Activated T-helper 1 cell treated with Interleukin-2 at 50 U/mL for 16 hours (primary cell): ENCODE measurements at regions not wholly inside any gene's neighbourhood (a gene's known extent, or its start where the extent isn't known, plus 50 kb on each side); places are given as distances from the start of the nearest gene placed in this dataset.
"Not testable (repeated sequence)": the region's sequence is repeated elsewhere in the genome, so short reads cannot be mapped to it uniquely, and the experiment has no call there.

Experiments
- DNase-seq: peaks from one replicate; pipeline ENCODE4 v3.0.0-alpha.2; 2020; ENCODE audit warnings: low read depth

DNA sequence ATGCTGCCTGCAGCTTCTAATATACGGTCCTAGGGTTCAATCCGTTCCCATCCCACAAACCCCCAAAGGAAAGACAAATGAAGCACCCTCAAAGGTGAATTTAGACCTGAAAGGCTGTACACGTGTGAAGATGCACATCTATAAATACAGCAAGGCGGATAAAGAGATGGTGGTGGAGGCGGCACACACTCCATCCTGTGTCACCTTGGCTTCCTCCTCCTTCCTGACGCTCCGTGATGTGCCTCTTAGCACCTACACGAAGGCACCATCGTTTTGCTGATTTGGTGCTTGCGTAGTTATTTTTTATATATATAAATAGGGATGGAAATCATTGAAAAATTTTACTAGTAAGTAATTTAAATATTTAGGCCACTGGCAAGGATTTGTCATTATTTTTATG lies 359.4 kb downstream of the NPHP4 start:
- DNase-seq = no peak

DNA sequence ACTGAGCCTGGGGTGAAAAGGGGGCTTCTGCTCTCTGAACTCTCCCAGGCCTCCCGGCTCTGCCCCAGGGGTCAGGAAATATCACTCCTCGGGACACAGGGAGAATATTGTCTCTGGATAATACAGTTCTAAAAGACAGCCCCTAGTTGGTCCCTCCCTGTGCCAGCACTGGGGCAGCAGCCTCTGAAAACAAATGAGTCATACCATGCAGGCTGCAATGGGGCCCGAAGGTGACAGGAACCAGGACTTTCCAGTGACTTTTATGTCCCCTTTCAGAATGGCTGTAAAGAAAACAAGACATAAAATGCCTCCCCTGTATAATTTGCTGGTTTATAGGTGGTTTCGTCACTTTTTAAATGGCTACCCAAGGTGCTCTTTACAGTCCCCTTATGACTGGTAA lies 360.0 kb downstream of the NPHP4 start:
- DNase-seq = no peak

DNA sequence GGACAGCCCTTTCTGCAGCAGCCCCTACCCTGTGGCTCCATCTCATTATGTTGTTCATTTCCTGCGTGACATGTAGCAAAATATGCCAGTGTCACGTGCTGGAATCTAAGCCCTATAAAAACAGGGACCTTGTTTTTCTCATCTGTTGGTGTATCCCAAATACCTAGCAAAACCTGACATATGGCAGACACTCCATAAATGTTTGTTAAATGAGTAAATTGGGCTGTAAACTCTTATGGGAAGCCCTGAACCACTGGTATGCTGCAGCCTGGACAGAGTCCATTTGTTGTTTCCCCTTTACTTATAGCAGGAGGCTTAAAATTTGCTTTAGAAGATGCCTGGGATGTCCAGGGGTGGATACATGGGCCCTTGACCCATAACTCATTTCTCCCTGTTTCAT lies 363.8 kb downstream of the NPHP4 start:
- no peak for DNase-seq

DNA sequence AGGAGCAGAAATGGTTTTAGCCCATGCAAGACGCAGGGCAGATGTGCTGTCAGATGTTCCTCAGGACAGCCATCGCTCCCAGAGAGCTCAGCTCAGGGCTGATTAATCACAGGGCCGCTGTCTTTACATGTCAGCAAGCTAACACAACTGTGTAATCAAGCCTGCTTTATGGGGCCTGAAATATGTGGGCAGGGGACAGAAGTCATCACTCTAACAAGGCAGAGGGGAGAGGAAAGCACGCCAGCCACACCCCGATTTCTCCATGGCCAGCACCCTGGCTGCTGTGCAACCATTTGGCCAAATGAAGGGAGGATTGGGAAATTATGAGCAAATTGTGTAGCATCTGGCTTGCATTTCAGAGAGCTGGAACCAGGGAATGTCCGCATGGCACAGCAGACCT lies 368.8 kb downstream of the NPHP4 start:
- no peak for DNase-seq

DNA sequence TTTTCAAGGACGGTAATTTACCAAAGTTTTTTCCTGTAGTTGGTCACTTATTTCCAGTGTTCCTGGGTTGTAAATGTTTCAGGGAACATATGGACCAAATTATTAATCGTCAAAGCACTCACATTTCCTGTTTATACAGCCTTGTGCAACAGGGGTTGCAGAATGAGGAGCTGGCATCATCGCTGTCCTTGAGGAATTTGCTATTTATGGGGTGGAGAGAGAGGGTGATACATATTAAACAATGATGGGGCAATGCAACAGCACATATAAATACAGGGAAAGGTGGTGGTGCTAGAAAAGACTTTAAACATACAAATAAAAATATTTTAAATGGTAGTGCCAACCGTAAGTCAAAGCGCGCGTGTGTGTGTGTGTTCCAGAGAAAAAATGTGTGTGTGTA lies 369.8 kb downstream of the NPHP4 start:
- DNase-seq = no peak

DNA sequence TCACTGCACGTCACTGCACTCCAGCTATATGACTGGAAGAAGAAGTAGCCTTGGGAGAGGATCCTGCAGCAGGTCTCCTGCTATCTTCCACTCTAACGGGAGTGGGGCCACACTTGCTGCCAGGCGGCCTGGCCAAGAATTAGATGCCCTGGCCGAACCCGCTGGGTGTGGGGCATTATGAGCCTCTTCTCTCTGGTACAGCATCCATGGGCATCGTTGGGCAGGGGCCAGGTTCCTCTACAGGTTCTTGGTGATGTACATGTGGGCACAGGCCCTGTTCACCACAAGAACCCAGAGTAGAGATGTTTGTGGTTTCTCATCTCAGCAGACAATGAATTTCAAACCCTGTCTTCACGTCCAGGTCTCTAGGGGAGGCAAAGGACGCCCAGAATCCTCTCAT lies 370.5 kb downstream of the NPHP4 start:
- DNase-seq = no peak

DNA sequence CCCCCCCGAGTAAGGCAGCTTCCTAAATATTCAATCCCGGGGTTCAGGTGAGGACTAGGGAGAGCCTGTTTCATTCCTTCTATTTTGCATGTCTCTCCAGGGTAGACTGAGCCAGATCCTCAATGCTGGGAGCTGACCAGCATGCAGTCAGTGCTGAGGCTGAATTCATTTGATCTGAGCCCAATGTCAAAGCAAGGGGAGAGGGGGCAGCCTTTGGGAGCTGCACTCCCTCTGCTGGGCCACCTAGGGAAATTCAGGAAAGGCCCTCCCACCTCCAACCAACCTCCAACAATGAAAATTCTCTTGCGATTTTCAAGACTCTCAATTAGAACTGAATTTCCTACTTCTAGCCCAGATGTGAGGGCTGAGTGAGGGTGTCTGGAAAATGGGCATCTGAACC lies 371.2 kb downstream of the NPHP4 start:
- DNase-seq = no peak

DNA sequence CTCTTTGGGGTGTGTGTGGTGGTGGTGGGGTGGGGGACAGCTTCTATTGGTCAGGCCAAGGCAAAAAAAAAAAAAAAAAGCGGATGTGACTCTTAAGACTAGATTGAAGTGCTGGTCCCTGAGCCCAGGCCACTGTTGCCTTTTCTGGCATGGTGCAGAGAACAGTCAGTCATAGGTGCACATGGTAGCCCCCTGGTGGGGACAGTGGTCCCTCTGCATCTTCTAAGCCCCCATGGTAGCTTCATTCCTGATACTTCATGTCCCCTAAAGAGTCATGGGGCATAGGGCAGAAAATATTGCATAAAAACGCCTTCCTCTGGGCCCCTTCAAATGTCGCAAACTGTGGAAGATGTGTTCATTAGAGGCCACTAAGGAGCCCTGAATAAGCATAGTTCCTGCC lies 371.8 kb downstream of the NPHP4 start:
- no peak for DNase-seq

DNA sequence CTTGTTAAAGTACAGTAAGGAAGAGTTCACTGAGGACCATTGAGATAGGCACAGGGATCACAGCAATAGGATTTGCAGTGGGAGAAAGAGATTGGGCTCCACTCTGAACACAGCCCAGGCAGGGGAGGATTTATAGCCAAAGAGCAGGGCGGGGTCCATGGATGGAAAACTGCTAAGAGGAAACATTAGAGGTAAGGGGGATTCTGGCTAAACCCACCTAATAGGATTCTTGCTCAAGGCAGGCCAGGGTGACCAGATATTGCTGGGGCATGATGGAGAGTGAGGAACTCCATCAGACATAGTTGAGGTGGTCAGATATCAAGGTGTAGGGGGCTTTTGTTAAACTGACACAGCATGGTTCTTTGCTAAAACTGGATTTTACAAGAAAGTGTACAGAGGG lies 372.8 kb downstream of the NPHP4 start:
- no peak for DNase-seq

DNA sequence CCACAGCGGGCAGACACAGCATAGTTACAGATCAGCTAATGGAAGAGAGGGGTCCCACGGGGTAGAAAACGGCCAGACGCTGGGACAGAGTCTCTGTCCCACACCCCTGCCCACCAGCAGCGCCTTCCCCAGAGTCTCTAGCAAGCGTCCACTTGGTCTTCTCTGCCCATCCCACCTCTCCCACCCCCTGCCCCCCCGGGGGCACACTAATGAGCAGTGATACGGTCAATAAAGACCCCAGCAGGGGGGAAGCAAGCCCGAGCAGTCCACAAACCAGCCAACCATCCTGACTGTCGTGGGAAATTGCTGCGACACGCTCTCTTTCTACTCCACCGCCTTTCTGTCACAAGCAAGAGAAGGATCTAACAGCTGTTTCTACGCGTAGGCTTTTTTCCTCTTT lies 374.7 kb downstream of the NPHP4 start:
- DNase-seq = no peak

DNA sequence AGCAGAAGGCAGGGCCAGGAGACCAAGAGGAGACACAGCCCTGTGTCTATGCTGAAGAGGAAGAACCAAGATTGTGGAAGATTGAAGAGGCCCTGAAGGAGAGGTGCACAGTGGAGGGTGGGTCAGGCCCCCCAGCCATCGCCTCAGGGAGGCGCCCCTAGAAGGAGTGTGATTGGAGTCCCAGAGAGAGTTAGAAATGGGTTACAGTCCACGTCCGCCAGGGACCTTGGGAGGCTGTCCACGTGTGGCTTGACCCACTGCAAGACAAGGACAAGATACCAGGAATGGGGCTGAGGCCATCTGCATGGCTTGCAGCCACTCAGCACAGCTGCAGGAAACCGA lies 375.1 kb downstream of the NPHP4 start:
- DNase-seq = no peak

DNA sequence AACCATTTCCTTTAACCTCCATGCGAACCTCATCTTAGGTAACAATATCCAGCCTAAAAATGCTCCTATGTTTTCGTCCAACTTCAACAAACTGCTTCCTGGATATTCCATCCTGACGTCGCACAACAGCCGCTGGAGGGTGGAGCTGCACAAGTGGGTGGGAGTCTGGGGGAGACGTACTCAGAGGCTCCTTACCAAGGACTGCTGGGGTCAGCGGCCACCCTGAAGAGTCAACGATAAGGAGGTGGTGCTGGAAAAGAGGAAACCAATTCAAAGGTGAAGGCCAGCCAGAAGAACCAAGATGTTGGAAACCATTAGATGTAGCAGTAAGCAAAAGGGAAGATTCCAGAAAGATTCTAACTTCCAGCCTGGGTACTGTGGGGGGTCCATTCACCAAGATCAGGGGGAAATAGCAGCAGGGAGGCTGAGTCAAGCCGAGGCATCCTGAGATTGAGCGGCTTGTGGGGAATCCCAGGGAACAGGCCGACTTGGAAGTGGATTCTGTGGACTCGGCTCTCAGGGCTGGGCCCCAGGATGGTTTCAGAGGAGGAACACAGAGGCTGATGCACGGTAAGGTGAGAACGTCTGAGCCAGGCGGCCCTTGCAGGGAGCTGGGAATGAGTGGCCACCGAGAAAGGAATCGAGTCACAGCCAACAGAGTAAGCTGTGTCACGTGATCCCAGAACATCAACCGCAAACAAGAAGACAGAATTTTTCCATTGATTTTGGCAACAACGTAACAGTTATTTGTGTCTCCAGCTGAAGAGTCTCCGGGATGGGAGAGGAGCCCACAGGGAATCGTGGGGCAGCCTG lies 375.7 kb downstream of the NPHP4 start:
- DNase-seq = no peak

DNA sequence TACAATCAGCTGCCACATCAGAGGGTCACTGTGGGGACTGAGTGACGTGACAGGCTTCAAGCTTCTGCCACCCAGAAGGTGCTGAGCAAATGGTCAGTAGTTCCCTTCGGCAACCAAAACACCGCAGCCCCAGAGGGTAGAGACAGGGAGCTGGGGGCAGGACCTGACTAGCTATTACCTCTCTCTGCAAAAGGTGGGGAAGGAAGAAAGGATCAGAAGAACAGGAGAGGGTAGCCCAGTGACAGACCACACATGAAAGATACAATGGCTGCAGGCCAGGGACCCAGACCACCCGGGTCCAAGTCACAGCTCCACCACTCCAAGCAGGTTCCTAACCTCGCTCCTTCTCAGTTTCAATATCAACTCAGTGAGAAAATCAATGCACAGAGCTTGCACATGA lies 377.1 kb downstream of the NPHP4 start:
- no peak for DNase-seq

DNA sequence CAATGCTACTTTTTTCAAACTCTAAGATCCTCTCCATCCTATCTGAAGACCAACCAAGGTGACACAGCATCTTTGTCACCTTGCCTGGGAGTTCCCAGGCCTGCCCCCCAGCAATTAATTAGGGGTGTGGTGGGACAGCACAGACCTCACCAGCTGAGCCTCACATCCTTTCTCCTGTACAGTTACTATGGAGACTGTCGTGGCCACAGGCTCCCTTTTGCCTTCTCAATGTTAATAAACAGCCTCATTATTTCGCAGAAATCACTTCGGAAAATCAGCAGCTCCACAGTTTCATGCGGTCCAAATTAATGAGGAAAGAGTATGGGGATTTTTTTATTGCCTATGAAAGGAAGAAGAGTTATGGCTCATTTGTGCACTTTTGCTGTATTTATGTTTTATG lies 378.3 kb downstream of the NPHP4 start:
- no peak for DNase-seq

DNA sequence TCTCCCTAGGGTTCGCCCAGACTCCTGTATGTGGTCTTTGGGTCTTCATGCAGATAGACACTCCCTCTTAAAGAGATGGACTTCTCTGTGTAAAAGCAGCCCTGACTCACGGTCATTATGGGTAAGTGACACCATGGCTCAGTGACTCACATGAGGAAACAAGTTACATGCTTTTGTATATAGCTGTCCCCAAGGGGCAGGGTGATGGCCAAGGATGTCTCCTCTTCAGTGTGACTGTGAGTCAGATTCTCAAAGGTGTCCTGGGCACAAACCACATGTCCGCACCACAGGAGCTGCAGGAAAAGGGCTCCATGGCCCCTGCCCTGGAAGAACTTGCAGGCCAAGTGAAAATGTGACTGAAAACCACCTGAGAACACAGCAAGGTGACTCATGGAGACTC lies 380.4 kb downstream of the NPHP4 start:
- no peak for DNase-seq

DNA sequence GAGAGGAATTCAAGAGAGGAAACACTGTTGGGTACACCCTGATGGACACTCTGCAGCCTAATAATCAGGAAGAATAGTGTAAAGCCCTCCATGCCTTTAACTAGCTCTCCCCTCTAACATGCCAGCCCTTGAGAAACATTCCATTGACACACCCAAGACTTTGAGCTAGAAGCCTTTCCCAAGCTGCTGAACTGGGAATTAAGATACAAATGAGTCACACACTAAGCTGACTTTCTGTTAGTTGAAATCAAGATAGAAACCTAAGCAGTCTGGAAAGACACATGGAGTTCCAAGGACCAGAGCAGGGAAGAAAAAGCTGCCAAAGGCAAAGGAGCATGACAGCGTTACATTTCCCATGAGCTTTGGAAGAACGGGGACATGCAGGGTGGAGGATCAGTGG lies 380.8 kb downstream of the NPHP4 start:
- DNase-seq = no peak

DNA sequence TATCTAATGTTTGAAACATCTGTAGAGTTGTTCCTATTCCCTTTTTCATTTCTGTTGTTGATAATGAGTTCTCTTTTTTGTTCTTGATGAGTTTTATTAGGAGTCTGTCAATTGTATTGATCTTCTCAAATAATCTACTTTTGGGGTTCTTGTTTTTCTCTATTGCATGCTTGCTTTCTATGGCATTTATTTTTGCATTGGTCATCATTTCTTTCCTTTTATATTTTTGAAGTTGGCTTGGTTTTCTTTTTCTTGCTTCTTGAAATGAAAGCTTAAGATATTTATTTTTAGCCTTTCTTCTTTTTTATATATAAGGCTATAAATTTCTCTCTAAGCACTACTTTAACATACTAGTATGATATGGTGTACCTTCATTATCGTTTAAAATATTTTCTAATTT lies 381.8 kb downstream of the NPHP4 start:
- no peak for DNase-seq

DNA sequence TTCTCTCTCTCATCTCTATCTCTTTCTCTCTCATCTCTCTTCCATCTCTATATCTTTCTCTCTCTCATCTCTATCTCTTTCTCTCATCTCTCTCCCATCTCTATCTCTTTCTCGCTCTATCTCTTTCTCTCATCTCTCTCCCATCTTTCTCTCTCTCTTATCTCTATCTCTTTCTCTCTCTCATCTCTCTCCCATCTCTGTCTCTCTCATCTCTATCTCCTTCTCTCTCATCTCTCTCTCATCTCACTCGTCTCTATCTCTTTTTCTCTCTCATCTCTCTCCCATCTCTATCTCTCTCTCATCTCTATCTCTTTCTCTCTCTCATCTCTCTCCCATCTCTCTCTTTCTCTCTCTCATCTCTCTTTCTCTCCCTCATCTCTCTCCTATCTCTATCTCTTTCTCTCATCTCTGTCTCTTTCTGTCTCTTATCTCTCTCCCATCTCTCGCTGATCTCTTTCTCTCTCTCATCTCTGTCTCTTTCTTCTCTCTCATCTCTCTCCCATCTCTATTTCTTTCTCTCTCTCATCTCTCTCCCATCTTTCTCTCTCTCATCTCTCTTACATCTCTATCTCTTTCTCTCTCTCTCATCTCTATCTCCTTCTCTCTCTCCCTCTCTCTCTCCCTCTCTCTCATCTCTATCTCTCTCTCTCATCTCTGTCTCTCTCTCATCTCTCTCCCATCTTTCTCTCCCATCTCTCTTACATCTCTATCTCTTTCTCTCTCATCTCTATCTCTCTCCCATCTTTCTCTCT lies 388.7 kb downstream of the NPHP4 start:
- no peak for DNase-seq

DNA sequence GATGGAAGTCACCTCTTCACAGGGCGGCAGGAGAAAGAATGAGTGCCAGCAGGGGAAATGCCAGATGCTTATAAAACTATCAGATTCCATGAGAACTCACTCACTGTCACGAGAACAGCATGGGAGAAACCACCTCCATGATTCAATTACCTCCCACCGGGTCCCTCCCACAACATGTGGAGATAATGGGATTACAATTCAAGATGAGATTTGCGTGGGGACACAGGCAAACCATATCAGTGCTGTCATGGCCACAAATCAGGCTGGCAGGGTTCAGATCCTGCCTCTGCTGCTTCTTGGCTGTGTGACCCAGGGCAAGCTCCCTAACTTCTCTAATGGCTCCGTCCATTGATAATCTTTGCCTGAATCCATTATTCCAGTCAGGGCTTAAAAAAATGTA lies 389.5 kb downstream of the NPHP4 start:
- not testable (repeated sequence) for DNase-seq

DNA sequence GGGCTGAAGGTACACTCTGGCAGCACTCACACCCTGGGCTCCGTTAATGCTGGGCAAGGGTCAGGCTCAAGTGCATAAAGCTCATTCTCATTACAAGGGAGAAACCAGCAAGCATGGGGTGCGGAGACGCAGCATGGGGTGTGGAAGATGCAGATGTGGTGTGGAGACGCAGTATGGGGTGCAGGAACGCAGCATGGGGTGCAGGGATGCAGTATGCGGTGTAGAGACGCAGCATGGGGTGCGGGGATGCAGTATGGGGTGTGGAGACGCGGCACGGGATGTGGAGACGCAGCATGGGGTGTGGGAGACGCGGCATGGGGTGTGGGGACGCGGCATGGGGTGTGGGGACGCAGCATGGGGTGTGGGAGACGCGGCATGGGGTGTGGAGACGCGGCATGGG lies 390.7 kb downstream of the NPHP4 start:
- DNase-seq = no peak

DNA sequence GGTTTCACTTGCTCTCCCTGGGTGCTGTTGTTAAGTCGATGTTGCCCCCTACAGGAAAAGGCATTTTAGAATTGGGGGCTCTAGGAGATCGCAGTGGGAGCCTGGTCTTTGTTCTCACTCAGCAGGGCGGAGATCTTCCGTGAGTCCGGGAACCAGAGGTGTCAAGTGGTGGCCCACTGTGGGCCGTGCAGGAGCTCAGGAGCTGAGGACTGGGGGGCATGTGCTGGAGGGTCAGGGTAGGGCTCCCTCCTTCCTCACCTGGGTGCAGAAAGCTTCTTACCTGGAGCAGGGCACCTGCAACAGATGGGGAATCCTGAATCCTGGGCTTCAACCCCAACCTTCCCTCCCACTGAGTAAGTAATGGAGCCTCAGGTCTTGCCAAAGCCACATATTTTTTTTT lies 392.7 kb downstream of the NPHP4 start:
- no peak for DNase-seq

DNA sequence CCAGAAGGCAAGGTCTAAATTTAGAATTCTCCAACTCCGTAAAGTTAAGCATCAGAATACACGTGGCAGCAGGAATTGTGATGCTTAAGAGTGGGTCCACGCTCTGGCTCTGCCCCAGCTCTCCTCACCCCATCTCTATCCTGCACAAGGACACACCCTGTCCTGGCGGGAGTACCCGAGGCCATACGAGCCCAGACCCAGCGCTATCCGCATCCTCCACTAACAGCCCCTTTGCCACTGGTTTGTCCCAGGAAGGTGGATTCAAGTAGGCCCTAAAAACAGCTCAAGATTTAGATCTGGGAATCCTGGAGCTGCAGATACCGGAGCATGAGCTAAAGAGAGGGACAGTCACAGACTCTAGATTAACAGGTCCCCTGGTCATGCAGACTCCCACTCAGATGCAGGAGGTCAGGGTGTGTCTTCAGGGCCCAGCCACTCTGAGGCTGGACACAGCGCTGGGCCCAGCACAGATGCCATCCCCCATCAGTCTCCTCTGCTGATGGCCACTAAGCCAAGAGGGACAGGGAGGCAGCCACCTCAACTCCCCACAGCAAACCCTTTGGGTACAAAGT lies 393.3 kb downstream of the NPHP4 start:
- no peak for DNase-seq

DNA sequence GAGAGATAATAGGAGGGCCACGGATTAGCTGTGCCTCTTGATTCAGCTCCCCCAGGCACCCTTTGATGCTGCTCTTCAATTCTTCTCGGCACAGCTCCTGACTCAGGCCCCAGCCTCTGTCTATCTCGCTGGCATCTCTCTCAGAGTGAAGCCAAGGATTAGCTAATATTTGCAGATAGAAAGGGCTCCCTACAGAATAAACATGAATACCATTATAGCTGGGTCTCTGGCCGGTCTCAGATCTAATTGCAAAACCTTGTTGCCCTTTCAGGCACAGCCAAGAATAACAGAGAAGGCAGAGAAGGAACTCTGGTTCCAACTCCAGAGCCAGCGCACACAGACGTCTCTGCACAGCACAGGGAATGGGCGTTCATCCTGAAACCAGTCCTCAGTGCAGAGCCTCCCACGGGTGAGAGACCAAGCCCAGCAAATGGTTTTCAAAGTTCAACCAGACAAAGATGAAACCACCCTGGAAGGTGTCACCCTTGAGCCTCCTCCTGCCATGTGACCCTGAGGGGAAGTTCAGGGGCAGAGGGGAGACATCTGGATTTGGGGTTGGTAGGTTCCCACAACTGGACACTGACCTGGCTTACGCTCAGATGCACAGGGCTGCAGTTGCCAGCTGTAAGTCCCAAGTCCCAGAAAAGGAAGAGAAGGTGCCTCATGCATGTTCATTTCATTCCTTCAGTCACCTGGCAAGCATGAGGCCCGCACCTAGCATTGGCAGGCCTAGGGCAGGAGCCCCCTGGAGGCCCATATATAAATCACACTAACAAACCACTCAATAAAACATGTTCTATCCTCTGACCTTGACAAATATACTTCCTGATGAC lies 394.0 kb downstream of the NPHP4 start:
- no peak for DNase-seq
